ENCODE measurements at regions not wholly inside any gene's neighbourhood (a gene's known extent, or its start where the extent isn't known, plus 50 kb on each side); places are given as distances from the start of the nearest gene placed in this dataset.

DNA sequence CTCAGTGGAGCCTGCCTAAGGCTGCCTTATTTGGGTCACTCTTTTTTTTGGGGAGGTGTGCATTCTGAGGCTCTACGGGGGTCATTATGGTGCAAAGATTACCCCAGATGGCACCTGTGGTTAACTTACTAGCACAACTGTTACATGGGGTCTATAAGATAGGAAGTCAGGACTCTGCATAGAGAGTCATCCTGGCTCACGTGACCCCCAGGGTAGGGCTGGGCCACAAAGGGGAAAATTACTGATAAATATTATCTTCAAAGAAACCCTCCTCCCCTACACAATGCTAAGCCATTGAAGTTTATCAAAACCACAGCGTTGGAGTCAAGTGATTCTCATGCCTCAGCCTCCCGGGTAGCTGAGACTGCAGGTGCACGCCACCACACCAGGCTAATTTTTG is 397.1 kb downstream of the MN1 start:
- TF ChIP-seq POLR2A (IDR thresholded peaks at IDR 0.05; ENCODE audit: extremely low read depth, insufficient read length) (no peak), MYC (IDR thresholded peaks at IDR 0.05; ENCODE audit: low read depth, low read length) (no peak)
- TF ChIP-seq, protein P1, sequence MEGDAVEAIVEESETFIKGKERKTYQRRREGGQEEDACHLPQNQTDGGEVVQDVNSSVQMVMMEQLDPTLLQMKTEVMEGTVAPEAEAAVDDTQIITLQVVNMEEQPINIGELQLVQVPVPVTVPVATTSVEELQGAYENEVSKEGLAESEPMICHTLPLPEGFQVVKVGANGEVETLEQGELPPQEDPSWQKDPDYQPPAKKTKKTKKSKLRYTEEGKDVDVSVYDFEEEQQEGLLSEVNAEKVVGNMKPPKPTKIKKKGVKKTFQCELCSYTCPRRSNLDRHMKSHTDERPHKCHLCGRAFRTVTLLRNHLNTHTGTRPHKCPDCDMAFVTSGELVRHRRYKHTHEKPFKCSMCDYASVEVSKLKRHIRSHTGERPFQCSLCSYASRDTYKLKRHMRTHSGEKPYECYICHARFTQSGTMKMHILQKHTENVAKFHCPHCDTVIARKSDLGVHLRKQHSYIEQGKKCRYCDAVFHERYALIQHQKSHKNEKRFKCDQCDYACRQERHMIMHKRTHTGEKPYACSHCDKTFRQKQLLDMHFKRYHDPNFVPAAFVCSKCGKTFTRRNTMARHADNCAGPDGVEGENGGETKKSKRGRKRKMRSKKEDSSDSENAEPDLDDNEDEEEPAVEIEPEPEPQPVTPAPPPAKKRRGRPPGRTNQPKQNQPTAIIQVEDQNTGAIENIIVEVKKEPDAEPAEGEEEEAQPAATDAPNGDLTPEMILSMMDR (IDR thresholded peaks at IDR 0.05; ENCODE audit: low read depth, low read length): no peak
- TF ChIP-seq, protein P2, sequence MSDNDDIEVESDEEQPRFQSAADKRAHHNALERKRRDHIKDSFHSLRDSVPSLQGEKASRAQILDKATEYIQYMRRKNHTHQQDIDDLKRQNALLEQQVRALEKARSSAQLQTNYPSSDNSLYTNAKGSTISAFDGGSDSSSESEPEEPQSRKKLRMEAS (IDR thresholded peaks at IDR 0.05; ENCODE audit: low read depth, low read length): no peak
- DNase-seq (ENCODE audit: low read depth): no peak
- no peak overlapping the region for H3K4me3 ChIP-seq (ENCODE audit: low read depth, low read length)

DNA sequence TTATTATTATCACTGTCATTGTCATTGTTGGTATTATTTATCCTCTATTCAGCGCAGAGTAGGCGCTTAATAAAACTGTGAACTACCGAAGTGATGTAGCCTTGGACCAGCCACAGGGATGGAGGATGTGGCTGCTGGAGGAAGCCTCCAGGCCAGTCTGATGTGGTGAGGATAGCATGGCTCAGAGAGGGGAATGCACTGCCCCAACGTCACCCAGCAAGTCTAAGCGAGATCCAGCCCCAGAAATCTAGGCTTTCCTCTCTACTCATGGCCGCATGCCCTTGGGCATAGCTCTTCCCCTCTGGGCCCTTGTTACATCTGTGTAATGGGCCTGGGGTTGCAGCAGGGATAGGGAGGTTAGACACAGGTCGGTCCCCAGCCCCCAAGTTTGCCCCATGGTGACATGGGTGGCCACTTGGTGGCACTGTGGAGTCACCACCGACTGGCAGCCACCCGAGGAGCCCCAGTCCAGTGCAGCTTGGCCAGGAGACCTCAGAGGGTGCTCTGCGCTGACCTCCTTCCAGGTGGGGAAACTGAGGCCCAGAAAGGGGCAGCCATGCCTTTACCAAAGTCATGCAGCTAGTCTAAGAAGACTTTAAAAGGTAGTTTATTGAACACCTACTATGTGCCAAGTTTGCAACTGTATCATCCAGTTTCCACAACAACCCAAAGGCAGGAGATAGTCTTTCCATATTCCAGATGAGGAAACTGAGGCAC is 395.7 kb downstream of the MN1 start:
- TF ChIP-seq, protein P1 (IDR thresholded peaks at IDR 0.05; ENCODE audit: low read depth, low read length): peak; percentile 49
- TF ChIP-seq, protein P2 (IDR thresholded peaks at IDR 0.05; ENCODE audit: low read depth, low read length): no peak
- DNase-seq (ENCODE audit: low read depth): peak; percentile 43

DNA sequence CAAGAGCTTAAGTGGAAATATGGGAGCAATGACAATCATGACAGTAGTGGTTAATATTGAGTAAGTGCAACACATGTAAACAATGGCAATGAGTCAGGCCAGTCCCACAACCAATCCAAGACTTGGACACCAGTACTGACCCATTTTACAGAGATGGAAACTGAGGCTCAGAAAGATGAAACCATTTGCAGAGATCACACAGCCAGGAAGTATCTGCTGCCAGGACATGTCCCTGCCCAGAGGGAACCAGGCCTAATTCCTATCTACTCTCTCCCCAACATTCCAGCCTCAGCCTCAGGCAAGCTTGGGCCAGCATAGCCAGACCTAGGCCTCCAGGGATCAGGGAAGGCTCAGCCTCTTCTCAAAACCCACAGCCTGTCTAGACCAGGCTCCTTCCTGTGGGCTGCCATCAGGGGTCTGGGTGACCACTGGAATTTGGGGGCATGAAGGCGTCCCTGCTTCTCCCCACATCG is 395.1 kb downstream of the MN1 start:
- H3K4me3 ChIP-seq (ENCODE audit: low read depth, low read length): no peak overlapping the region
- TF ChIP-seq, protein P1 (IDR thresholded peaks at IDR 0.05; ENCODE audit: low read depth, low read length): no peak
- TF ChIP-seq, protein P2 (IDR thresholded peaks at IDR 0.05; ENCODE audit: low read depth, low read length): no peak
- no peak for TF ChIP-seq POLR2A (IDR thresholded peaks at IDR 0.05; ENCODE audit: extremely low read depth, insufficient read length)
- TF ChIP-seq MYC (IDR thresholded peaks at IDR 0.05; ENCODE audit: low read depth, low read length): no peak
- DNase-seq (ENCODE audit: low read depth): no peak

More for the DNA sequence above, 395.7 kb downstream of the MN1 start:
- no peak overlapping the region for H3K4me3 ChIP-seq (ENCODE audit: low read depth, low read length)

DNA sequence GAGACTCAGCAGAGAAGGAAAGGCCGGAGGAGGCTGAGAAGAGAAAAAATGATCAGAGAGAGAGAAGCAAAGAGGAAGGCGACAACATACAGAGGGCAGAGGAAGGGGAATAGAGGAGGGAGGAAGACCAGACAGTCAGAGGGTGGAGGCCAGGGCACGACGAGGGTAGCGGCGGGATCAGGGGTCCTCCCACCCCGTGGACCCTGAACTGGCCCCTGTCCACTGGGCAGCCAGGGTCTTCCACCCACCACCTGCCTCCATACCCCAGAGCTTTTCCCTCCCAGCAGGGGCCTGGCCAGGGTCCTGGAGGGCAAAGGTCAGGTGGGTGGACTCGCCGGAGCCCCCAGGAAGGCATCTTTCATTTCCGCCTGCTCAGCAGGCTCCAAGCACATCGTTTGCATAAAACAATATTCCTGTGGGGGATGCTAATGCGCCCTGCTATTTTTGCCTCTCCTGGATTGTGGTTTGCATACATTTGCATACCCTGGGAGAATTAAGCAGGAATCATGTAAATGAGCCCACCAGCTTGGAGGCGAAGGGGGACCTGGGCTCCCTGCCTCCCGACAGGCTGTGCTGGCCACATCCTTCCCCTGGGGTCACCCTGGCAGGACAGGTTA is 394.1 kb downstream of the MN1 start:
- TF ChIP-seq, protein P1 (IDR thresholded peaks at IDR 0.05; ENCODE audit: low read depth, low read length): no peak
- TF ChIP-seq POLR2A (IDR thresholded peaks at IDR 0.05; ENCODE audit: extremely low read depth, insufficient read length): no peak
- TF ChIP-seq MYC (IDR thresholded peaks at IDR 0.05; ENCODE audit: low read depth, low read length): no peak
- TF ChIP-seq, protein P2 (IDR thresholded peaks at IDR 0.05; ENCODE audit: low read depth, low read length): no peak
- no peak for DNase-seq (ENCODE audit: low read depth)
- no peak overlapping the region for H3K4me3 ChIP-seq (ENCODE audit: low read depth, low read length)

DNA sequence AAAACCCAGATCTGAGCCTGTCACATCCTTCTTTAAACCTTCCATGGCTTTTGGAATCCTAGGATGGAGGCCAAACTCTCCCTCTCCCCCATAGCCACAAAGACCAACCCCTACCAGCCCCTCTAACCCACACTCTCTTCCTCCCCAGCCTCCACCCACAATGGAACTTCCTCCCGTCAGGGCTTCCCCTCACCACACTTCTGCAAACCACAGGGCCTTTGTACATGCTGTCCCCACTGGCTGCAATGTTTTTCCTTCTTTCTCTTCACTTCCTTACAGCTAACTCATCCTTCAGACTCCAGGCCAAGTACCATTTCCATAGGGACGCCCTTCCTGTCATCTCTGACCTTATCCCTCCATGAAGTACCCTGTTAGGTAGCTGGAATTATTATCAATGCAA is 393.5 kb downstream of the MN1 start:
- peak; percentile 15 for DNase-seq (ENCODE audit: low read depth)
- no peak for TF ChIP-seq POLR2A (IDR thresholded peaks at IDR 0.05; ENCODE audit: extremely low read depth, insufficient read length)
- TF ChIP-seq, protein P2 (IDR thresholded peaks at IDR 0.05; ENCODE audit: low read depth, low read length): no peak
- TF ChIP-seq, protein P1 (IDR thresholded peaks at IDR 0.05; ENCODE audit: low read depth, low read length): no peak
- TF ChIP-seq MYC (IDR thresholded peaks at IDR 0.05; ENCODE audit: low read depth, low read length): no peak
- H3K4me3 ChIP-seq (ENCODE audit: low read depth, low read length): no peak overlapping the region

Data from NB4 (cell line).